ENCODE measurements at regions not wholly inside any gene's neighbourhood (a gene's known extent, or its start where the extent isn't known, plus 50 kb on each side); places are given as distances from the start of the nearest gene placed in this dataset.
A peak's percentile ranks its signal among the peaks of the same experiment; 100 is the strongest.

DNA sequence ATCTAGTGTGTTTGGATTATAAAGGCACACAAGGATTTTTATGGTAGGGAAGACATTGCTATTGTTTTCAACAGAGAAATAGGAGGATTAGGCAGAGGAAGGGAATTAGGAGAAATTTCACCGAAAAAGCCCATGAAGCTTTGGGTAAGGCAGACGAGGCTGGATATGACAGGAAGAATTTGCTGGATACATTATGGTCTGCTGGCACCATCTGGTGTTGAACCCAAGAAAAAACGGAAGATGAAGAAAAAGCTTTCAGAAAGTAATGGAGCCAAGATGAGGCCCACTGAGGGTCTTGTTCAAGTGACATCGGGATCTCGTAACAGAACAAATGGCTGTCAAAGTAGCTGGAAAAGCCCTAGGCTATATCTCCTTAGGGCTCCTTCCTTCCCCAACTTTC, 56.5 kb downstream of the OR2J2 start:
- ATAC-seq (peak in 3 of 4 donors; percentile 28 to 51 (median 35)), DNase-seq (no peak)
- intact Hi-C loops (cut with DNase I), result no loop called here
- Histone ChIP-seq H3K4me3 (no peak overlapping the region), H3K27me3 (no peaks in the 10 kb centered on the region), H3K4me1 (peaks cover 0 to 1% (median 0%) of the 10 kb centered on the region in 4 donors), H3K27ac (no peak overlapping the region), H3K9me3 (no peaks in the 10 kb centered on the region), H3K36me3 (no peaks in the 10 kb centered on the region)
- TF ChIP-seq POLR2A (IDR thresholded peaks at IDR 0.05), result no peak
- TF ChIP-seq, protein P1, sequence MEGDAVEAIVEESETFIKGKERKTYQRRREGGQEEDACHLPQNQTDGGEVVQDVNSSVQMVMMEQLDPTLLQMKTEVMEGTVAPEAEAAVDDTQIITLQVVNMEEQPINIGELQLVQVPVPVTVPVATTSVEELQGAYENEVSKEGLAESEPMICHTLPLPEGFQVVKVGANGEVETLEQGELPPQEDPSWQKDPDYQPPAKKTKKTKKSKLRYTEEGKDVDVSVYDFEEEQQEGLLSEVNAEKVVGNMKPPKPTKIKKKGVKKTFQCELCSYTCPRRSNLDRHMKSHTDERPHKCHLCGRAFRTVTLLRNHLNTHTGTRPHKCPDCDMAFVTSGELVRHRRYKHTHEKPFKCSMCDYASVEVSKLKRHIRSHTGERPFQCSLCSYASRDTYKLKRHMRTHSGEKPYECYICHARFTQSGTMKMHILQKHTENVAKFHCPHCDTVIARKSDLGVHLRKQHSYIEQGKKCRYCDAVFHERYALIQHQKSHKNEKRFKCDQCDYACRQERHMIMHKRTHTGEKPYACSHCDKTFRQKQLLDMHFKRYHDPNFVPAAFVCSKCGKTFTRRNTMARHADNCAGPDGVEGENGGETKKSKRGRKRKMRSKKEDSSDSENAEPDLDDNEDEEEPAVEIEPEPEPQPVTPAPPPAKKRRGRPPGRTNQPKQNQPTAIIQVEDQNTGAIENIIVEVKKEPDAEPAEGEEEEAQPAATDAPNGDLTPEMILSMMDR (IDR thresholded peaks at IDR 0.05), result peak; percentile 15 to 44 (median 27)
- WGBS (ENCODE audit: insufficient coverage, low coverage, low lambda C conversion rate, missing lambda C conversion rate), result 62% methylated on average over 5 of the region's 5 CpGs

DNA sequence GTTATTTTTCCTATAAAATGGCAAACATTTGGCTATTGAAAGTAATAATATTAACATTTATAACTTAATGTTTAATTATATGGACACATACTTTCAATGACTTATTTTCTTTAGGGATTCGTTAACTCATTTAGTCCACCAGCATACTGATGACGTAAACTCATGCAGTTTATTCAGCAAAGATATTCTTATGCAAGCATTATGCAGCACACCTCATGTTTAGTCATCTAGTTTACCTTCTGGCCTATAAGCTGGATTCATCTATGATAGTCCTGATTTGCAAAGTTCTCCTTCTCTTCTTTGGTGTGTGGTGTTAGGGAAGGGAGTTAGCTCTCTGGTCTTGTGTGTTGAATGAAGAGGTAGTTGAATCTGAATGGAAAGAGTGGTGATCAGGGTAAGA, 60.0 kb downstream of the OR2J2 start:
- DNase-seq (no peak), ATAC-seq (no peak)
- peaks cover 0 to 10% (median 0%) of the 10 kb centered on the region in 4 donors for H3K4me1 ChIP-seq
- H3K36me3 ChIP-seq, result no peaks in the 10 kb centered on the region
- intact Hi-C loops (cut with DNase I), result no loop called here
- no peak overlapping the region for H3K4me3 ChIP-seq
- 82% methylated on average over 2 of the region's 2 CpGs for WGBS (ENCODE audit: insufficient coverage, low coverage, low lambda C conversion rate, missing lambda C conversion rate)
- no peak for TF ChIP-seq POLR2A (IDR thresholded peaks at IDR 0.05)
- TF ChIP-seq, protein P1 (IDR thresholded peaks at IDR 0.05), result no peak
- no peaks in the 10 kb centered on the region for H3K9me3 ChIP-seq
- H3K27me3 ChIP-seq, result no peaks in the 10 kb centered on the region
- H3K27ac ChIP-seq, result no peak overlapping the region

DNA sequence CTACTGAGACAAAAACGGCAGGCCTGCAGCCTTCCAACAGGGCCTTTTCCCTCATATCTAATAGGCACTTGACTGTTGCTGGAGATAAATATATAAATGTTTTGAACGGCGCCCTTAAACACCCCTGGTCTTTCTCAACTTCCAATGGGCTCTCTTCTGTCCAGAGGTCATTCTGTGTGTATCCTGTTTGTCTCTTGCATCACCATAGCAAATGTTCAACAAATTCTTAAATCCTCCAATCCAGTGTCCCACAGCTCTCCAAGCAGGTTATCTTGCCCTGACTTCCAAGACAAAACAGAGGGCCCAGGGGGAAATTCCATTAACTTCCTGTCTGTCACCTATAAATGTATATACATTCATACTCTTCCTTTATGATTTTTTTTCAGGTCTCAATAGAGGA, 62.0 kb downstream of the OR2J2 start:
- peak; percentile 96 to 99 (median 96) for ATAC-seq
- H3K36me3 ChIP-seq, result no peaks in the 10 kb centered on the region
- peak in 1 of 3 donors; percentile 52 for DNase-seq
- 8% methylated on average over 3 of the region's 3 CpGs for WGBS (ENCODE audit: insufficient coverage, low coverage, low lambda C conversion rate, missing lambda C conversion rate)
- peak overlapping the region in 1 of 3 donors; percentile 12 for H3K27ac ChIP-seq
- H3K4me1 ChIP-seq, result peaks cover 0 to 10% (median 0%) of the 10 kb centered on the region in 4 donors
- intact Hi-C loops (cut with DNase I), result no loop called here
- TF ChIP-seq POLR2A (IDR thresholded peaks at IDR 0.05), result no peak
- TF ChIP-seq, protein P1 (IDR thresholded peaks at IDR 0.05), result no peak
- H3K27me3 ChIP-seq, result no peaks in the 10 kb centered on the region
- no peaks in the 10 kb centered on the region for H3K9me3 ChIP-seq
- H3K4me3 ChIP-seq, result no peak overlapping the region

DNA sequence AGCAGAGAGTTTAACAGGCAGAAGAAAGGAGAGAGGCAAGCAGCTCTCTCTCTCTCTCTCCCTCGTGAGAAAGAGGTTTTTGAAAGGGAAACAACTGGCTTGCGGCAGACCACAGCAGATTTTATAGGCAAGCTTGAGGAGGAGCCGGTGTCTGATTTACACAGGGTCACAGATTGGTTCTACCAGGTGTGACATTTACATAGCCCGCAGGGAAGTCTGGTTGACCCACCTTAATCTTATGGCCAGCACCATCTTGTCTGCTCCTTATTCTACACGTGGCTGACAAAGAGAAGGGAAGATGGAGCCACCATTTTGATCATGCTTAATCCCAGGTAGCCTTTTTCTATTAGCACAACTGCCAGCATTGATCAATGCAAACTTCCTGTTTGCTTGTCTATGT, 65.4 kb downstream of the OR2J2 start:
- DNase-seq, result no peak
- no peak overlapping the region for H3K27ac ChIP-seq

More for the DNA sequence above, 65.4 kb downstream of the OR2J2 start:
- ATAC-seq, result no peak
- peaks cover 0 to 10% (median 0%) of the 10 kb centered on the region in 4 donors for H3K4me1 ChIP-seq
- H3K4me3 ChIP-seq, result no peak overlapping the region
- intact Hi-C loops (cut with DNase I), result no loop called here
- TF ChIP-seq, protein P1 (IDR thresholded peaks at IDR 0.05), result no peak
- no peak for TF ChIP-seq POLR2A (IDR thresholded peaks at IDR 0.05)
- H3K9me3 ChIP-seq, result no peaks in the 10 kb centered on the region
- H3K36me3 ChIP-seq, result no peaks in the 10 kb centered on the region
- H3K27me3 ChIP-seq, result no peaks in the 10 kb centered on the region
- WGBS (ENCODE audit: insufficient coverage, low coverage, low lambda C conversion rate, missing lambda C conversion rate), result 52% methylated on average over 5 of the region's 5 CpGs

Measured in right lobe of liver (tissue), 6 donors.